Activated T-cell treated with anti-CD3 and anti-CD28 coated beads, Interleukin-2, amount 50 U/mL, for 72 hours (primary cell): ENCODE measurements at regions not wholly inside any gene's neighbourhood (a gene's known extent, or its start where the extent isn't known, plus 50 kb on each side); places are given as distances from the start of the nearest gene placed in this dataset.

Experiments used
- ATAC-seq, 2 donors: fragments of 150-1000 bp; cut with Tn5 transposase; replicated peaks in 1 of 2; 2 replicates each; pipeline ENCODE4 v1.10.0; 2021; ENCODE audit warnings: moderate library complexity in 2 of 2, mild to moderate bottlenecking in 1 of 2
- DNase-seq, 2 donors: peaks; one replicate each; pipeline ENCODE4 v3.0.0; 2021 to 2022; ENCODE audit warnings: mixed read lengths in 1 of 2
- H3K27ac Mint-ChIP-seq: one replicate; pipeline ENCODE4 v1.8.0; 2022; ENCODE audit warnings: mild to moderate bottlenecking, moderate library complexity, mixed read lengths
- H3K27me3 Mint-ChIP-seq: one replicate; pipeline ENCODE4 v1.8.0; 2022; ENCODE audit warnings: low read depth, mixed read lengths
- H3K36me3 Mint-ChIP-seq, 2 donors: one replicate each; pipeline ENCODE4 v1.8.0; 2022; ENCODE audit warnings: mixed read lengths in 2 of 2, mild to moderate bottlenecking in 1 of 2; ENCODE audit not compliant: insufficient read depth in 2 of 2
- H3K4me1 Mint-ChIP-seq: one replicate; pipeline ENCODE4 v1.8.0; 2022; ENCODE audit warnings: low read depth, mixed read lengths
- H3K4me3 Mint-ChIP-seq, 2 donors: one replicate each; pipeline ENCODE4 v1.8.0; 2022; ENCODE audit warnings: mild to moderate bottlenecking in 2 of 2, mixed read lengths in 2 of 2, moderate library complexity in 2 of 2
- H3K9me3 Mint-ChIP-seq, 2 donors: one replicate each; pipeline ENCODE4 v1.8.0; 2022; ENCODE audit warnings: mixed read lengths in 2 of 2

GRCh38 chr9:31820426-31820825 lies 564.0 kb upstream of the ACO1 start:
- H3K4me1 Mint-ChIP-seq = peaks cover 5% of the 10 kb centered on the region
- DNase-seq (no peak), ATAC-seq (no peak)
- peaks cover 18% of the 10 kb centered on the region for H3K27me3 Mint-ChIP-seq
- H3K9me3 Mint-ChIP-seq = no peaks in the 10 kb centered on the region
- no peak overlapping the region for H3K27ac Mint-ChIP-seq
- no peak overlapping the region for H3K4me3 Mint-ChIP-seq
- no peaks in the 10 kb centered on the region for H3K36me3 Mint-ChIP-seq

GRCh38 chr9:31821583-31821982 lies 562.9 kb upstream of the ACO1 start:
- H3K36me3 Mint-ChIP-seq = no peaks in the 10 kb centered on the region
- H3K27me3 Mint-ChIP-seq = peaks cover 18% of the 10 kb centered on the region
- peaks cover 5% of the 10 kb centered on the region for H3K4me1 Mint-ChIP-seq
- no peaks in the 10 kb centered on the region for H3K9me3 Mint-ChIP-seq
- H3K4me3 Mint-ChIP-seq = no peak overlapping the region
- H3K27ac Mint-ChIP-seq = no peak overlapping the region
- DNase-seq = no peak
- no peak for ATAC-seq

GRCh38 chr9:31823365-31823764 lies 561.1 kb upstream of the ACO1 start:
- H3K36me3 Mint-ChIP-seq = no peaks in the 10 kb centered on the region
- ATAC-seq = peak; percentile 59 to 82
- DNase-seq = no peak
- H3K4me3 Mint-ChIP-seq = no peak overlapping the region
- peaks cover 5% of the 10 kb centered on the region for H3K4me1 Mint-ChIP-seq
- no peak overlapping the region for H3K27ac Mint-ChIP-seq
- H3K27me3 Mint-ChIP-seq = peaks cover 18% of the 10 kb centered on the region
- H3K9me3 Mint-ChIP-seq = no peaks in the 10 kb centered on the region

GRCh38 chr9:31824860-31825259 lies 559.6 kb upstream of the ACO1 start:
- DNase-seq = no peak
- H3K4me3 Mint-ChIP-seq = no peak overlapping the region
- H3K27ac Mint-ChIP-seq = no peak overlapping the region
- peaks cover 18% of the 10 kb centered on the region for H3K27me3 Mint-ChIP-seq
- H3K4me1 Mint-ChIP-seq = peaks cover 5% of the 10 kb centered on the region
- ATAC-seq = no peak
- H3K9me3 Mint-ChIP-seq = no peaks in the 10 kb centered on the region
- no peaks in the 10 kb centered on the region for H3K36me3 Mint-ChIP-seq

GRCh38 chr9:31837211-31837610 lies 547.2 kb upstream of the ACO1 start:
- H3K4me1 Mint-ChIP-seq = no peaks in the 10 kb centered on the region
- H3K27ac Mint-ChIP-seq = no peak overlapping the region
- H3K9me3 Mint-ChIP-seq = no peaks in the 10 kb centered on the region
- ATAC-seq (no peak), DNase-seq (no peak)
- no peaks in the 10 kb centered on the region for H3K36me3 Mint-ChIP-seq
- H3K4me3 Mint-ChIP-seq = no peak overlapping the region
- no peaks in the 10 kb centered on the region for H3K27me3 Mint-ChIP-seq

- Mint-ChIP-seq H3K36me3 (no peaks in the 10 kb centered on the region), H3K9me3 (no peaks in the 10 kb centered on the region), H3K27me3 (no peaks in the 10 kb centered on the region), H3K27ac (no peak overlapping the region), H3K4me3 (no peak overlapping the region), H3K4me1 (no peaks in the 10 kb centered on the region)
- DNase-seq = no peak
- no peak for ATAC-seq
Observed at GRCh38 chr9:31839273-31839672, 545.2 kb upstream of the ACO1 start.

GRCh38 chr9:31840702-31841101 lies 543.7 kb upstream of the ACO1 start:
- H3K9me3 Mint-ChIP-seq = no peaks in the 10 kb centered on the region
- H3K4me3 Mint-ChIP-seq = no peak overlapping the region
- ATAC-seq (no peak), DNase-seq (no peak)
- no peaks in the 10 kb centered on the region for H3K4me1 Mint-ChIP-seq
- no peak overlapping the region for H3K27ac Mint-ChIP-seq
- no peaks in the 10 kb centered on the region for H3K36me3 Mint-ChIP-seq
- no peaks in the 10 kb centered on the region for H3K27me3 Mint-ChIP-seq

- Mint-ChIP-seq H3K9me3 (no peaks in the 10 kb centered on the region), H3K4me3 (no peak overlapping the region), H3K4me1 (no peaks in the 10 kb centered on the region), H3K27ac (no peak overlapping the region), H3K36me3 (no peaks in the 10 kb centered on the region), H3K27me3 (no peaks in the 10 kb centered on the region)
- ATAC-seq (no peak), DNase-seq (no peak)
Observed at GRCh38 chr9:31847963-31848362, 536.5 kb upstream of the ACO1 start.

GRCh38 chr9:31848505-31849285 lies 535.7 kb upstream of the ACO1 start:
- Mint-ChIP-seq H3K4me1 (no peaks in the 10 kb centered on the region), H3K36me3 (no peaks in the 10 kb centered on the region), H3K4me3 (no peak overlapping the region), H3K27me3 (no peaks in the 10 kb centered on the region), H3K9me3 (peaks cover 0 to 3% of the 10 kb centered on the region in 2 donors), H3K27ac (no peak overlapping the region)
- ATAC-seq = no peak
- no peak for DNase-seq

- Mint-ChIP-seq H3K4me1 (no peaks in the 10 kb centered on the region), H3K27ac (no peak overlapping the region), H3K27me3 (no peaks in the 10 kb centered on the region), H3K36me3 (no peaks in the 10 kb centered on the region), H3K4me3 (no peak overlapping the region), H3K9me3 (peaks cover 4 to 5% of the 10 kb centered on the region in 2 donors)
- no peak for DNase-seq
- ATAC-seq = no peak
Observed at GRCh38 chr9:31854187-31854586, 530.3 kb upstream of the ACO1 start.

- peaks cover 4 to 7% of the 10 kb centered on the region in 2 donors for H3K9me3 Mint-ChIP-seq
- peaks cover 0 to 6% of the 10 kb centered on the region in 2 donors for H3K36me3 Mint-ChIP-seq
- no peaks in the 10 kb centered on the region for H3K4me1 Mint-ChIP-seq
- no peaks in the 10 kb centered on the region for H3K27me3 Mint-ChIP-seq
- H3K27ac Mint-ChIP-seq = no peak overlapping the region
- DNase-seq = no peak
- no peak for ATAC-seq
- H3K4me3 Mint-ChIP-seq = no peak overlapping the region
Observed at GRCh38 chr9:31868830-31869229, 515.6 kb upstream of the ACO1 start.

- Mint-ChIP-seq H3K27me3 (no peaks in the 10 kb centered on the region), H3K27ac (no peak overlapping the region), H3K36me3 (peaks cover 0 to 6% of the 10 kb centered on the region in 2 donors), H3K9me3 (peaks cover 4 to 7% of the 10 kb centered on the region in 2 donors), H3K4me3 (no peak overlapping the region), H3K4me1 (no peaks in the 10 kb centered on the region)
- no peak for ATAC-seq
- DNase-seq = no peak
Observed at GRCh38 chr9:31870276-31870675, 514.2 kb upstream of the ACO1 start.

GRCh38 chr9:31873722-31874121 lies 510.7 kb upstream of the ACO1 start:
- ATAC-seq = no peak
- no peak for DNase-seq
- no peak overlapping the region for H3K4me3 Mint-ChIP-seq
- no peak overlapping the region for H3K27ac Mint-ChIP-seq
- no peaks in the 10 kb centered on the region for H3K27me3 Mint-ChIP-seq
- H3K36me3 Mint-ChIP-seq = peaks cover 0 to 2% of the 10 kb centered on the region in 2 donors
- H3K9me3 Mint-ChIP-seq = peaks cover 2 to 3% of the 10 kb centered on the region in 2 donors
- H3K4me1 Mint-ChIP-seq = no peaks in the 10 kb centered on the region

- H3K27me3 Mint-ChIP-seq = no peaks in the 10 kb centered on the region
Observed at GRCh38 chr9:31894008-31894407, 490.4 kb upstream of the ACO1 start.

More at GRCh38 chr9:31894008-31894407, 490.4 kb upstream of the ACO1 start:
- Mint-ChIP-seq H3K4me3 (no peak overlapping the region), H3K36me3 (no peaks in the 10 kb centered on the region), H3K4me1 (no peaks in the 10 kb centered on the region), H3K27ac (no peak overlapping the region), H3K9me3 (no peaks in the 10 kb centered on the region)
- ATAC-seq (no peak), DNase-seq (no peak)
